ENCODE measurements at regions not wholly inside any gene's neighbourhood (a gene's known extent, or its start where the extent isn't known, plus 50 kb on each side); places are given as distances from the start of the nearest gene placed in this dataset.
A peak's percentile ranks its signal among the peaks of the same experiment; 100 is the strongest.
"Not testable (repeated sequence)": the region's sequence is repeated elsewhere in the genome, so short reads cannot be mapped to it uniquely, and the experiment has no call there.

GRCh38 chr7:50251765-50252164 lies 52.8 kb upstream of the IKZF1 start:
- DNase-seq = no peak

- DNase-seq = no peak
Observed at GRCh38 chr7:50246551-50246950, 58.0 kb upstream of the IKZF1 start.

- DNase-seq = not testable (repeated sequence)
Observed at GRCh38 chr7:50242111-50242510, 62.4 kb upstream of the IKZF1 start.

GRCh38 chr7:50240699-50241098 lies 63.8 kb upstream of the IKZF1 start:
- DNase-seq = not testable (repeated sequence)

- DNase-seq = peak; percentile 50
Observed at GRCh38 chr7:50229964-50230363, 74.6 kb upstream of the IKZF1 start.

GRCh38 chr7:50228148-50228547 lies 76.4 kb upstream of the IKZF1 start:
- no peak for DNase-seq

GRCh38 chr7:50227726-50228125 lies 76.8 kb upstream of the IKZF1 start:
- peak; percentile 41 for DNase-seq

GRCh38 chr7:50226669-50227068 lies 77.8 kb upstream of the IKZF1 start:
- DNase-seq = peak; percentile 79

- DNase-seq = no peak
Observed at GRCh38 chr7:50226145-50226544, 78.4 kb upstream of the IKZF1 start.

- no peak for DNase-seq
Observed at GRCh38 chr7:50221433-50221832, 83.1 kb upstream of the IKZF1 start.

GRCh38 chr7:50221028-50221427 lies 83.5 kb upstream of the IKZF1 start:
- no peak for DNase-seq

GRCh38 chr7:50220273-50220672 lies 84.2 kb upstream of the IKZF1 start:
- no peak for DNase-seq

- no peak for DNase-seq
Observed at GRCh38 chr7:50217821-50218281, 86.7 kb upstream of the IKZF1 start.

GRCh38 chr7:50217401-50217800 lies 87.1 kb upstream of the IKZF1 start:
- no peak for DNase-seq

GRCh38 chr7:50216626-50217025 lies 87.9 kb upstream of the IKZF1 start:
- no peak for DNase-seq

- no peak for DNase-seq
Observed at GRCh38 chr7:50214771-50215170, 89.7 kb upstream of the IKZF1 start.

- DNase-seq = no peak
Observed at GRCh38 chr7:50214126-50214670, 90.3 kb upstream of the IKZF1 start.

- DNase-seq = no peak
Observed at GRCh38 chr7:50213622-50214017, 90.9 kb upstream of the IKZF1 start.

- DNase-seq = peak; percentile 66
Observed at GRCh38 chr7:50212666-50213621, 91.6 kb upstream of the IKZF1 start.

- DNase-seq = no peak
Observed at GRCh38 chr7:50212016-50212325, 92.5 kb upstream of the IKZF1 start.

- DNase-seq = no peak
Observed at GRCh38 chr7:50211130-50212015, 93.1 kb upstream of the IKZF1 start.

GRCh38 chr7:50210706-50211115 lies 93.8 kb upstream of the IKZF1 start:
- peak; percentile 85 for DNase-seq

- DNase-seq = peak; percentile 61
Observed at GRCh38 chr7:50209461-50210135, 94.9 kb upstream of the IKZF1 start.
